ENCODE measurements at regions not wholly inside any gene's neighbourhood (a gene's known extent, or its start where the extent isn't known, plus 50 kb on each side); places are given as distances from the start of the nearest gene placed in this dataset.

DNA sequence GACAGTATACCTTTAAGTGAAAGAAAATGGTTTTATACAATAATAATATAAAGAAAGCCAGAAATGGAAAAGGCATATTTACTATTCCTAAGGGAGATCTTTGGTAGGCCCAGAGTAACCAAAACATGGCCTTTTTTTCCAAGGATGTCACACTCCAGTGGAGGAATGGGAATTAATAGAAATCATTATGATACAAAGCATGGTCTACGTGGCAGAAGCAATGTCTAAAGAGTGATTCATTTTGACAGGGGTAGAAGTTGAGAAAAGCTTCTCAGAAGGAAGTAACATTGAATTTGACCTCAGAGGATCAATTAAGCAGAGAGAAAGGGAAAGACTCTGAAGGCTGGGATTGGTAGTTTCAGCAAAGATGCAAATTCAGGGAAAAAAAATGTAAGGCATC, 208.6 kb downstream of the BTG1 start:
- TF ChIP-seq, protein P1, sequence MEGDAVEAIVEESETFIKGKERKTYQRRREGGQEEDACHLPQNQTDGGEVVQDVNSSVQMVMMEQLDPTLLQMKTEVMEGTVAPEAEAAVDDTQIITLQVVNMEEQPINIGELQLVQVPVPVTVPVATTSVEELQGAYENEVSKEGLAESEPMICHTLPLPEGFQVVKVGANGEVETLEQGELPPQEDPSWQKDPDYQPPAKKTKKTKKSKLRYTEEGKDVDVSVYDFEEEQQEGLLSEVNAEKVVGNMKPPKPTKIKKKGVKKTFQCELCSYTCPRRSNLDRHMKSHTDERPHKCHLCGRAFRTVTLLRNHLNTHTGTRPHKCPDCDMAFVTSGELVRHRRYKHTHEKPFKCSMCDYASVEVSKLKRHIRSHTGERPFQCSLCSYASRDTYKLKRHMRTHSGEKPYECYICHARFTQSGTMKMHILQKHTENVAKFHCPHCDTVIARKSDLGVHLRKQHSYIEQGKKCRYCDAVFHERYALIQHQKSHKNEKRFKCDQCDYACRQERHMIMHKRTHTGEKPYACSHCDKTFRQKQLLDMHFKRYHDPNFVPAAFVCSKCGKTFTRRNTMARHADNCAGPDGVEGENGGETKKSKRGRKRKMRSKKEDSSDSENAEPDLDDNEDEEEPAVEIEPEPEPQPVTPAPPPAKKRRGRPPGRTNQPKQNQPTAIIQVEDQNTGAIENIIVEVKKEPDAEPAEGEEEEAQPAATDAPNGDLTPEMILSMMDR (IDR thresholded peaks at IDR 0.05), result no peak
- TF ChIP-seq POLR2A (IDR thresholded peaks at IDR 0.05) (no peak), EP300 (IDR thresholded peaks at IDR 0.05) (no peak)

All from sigmoid colon (tissue), 4 donors.